Umbilical cord (tissue), 1 donor: ENCODE measurements at regions not wholly inside any gene's neighbourhood (a gene's known extent, or its start where the extent isn't known, plus 50 kb on each side); places are given as distances from the start of the nearest gene placed in this dataset.
A peak's percentile ranks its signal among the peaks of the same experiment; 100 is the strongest.

Experiments
- DNase-seq: peaks from one replicate; pipeline ENCODE4 v3.0.0-alpha.2; 2015; ENCODE audit warnings: low spot score

GRCh38 chrX:20382518-20383297, 116.0 kb upstream of the RPS6KA3 start:
- DNase-seq = no peak

GRCh38 chrX:20382082-20382481, 115.4 kb upstream of the RPS6KA3 start:
- DNase-seq = no peak

- no peak for DNase-seq
Observed at GRCh38 chrX:20378233-20378920, 111.7 kb upstream of the RPS6KA3 start.

GRCh38 chrX:20374900-20375438, 108.3 kb upstream of the RPS6KA3 start:
- DNase-seq = peak; percentile 55

GRCh38 chrX:20374450-20374849, 107.7 kb upstream of the RPS6KA3 start:
- DNase-seq = no peak

GRCh38 chrX:20373063-20373462, 106.4 kb upstream of the RPS6KA3 start:
- no peak for DNase-seq

- DNase-seq = no peak
Observed at GRCh38 chrX:20372533-20372932, 105.8 kb upstream of the RPS6KA3 start.

- DNase-seq = no peak
Observed at GRCh38 chrX:20369468-20369867, 102.8 kb upstream of the RPS6KA3 start.

- DNase-seq = no peak
Observed at GRCh38 chrX:20364238-20364637, 97.5 kb upstream of the RPS6KA3 start.

GRCh38 chrX:20363275-20363674, 96.6 kb upstream of the RPS6KA3 start:
- no peak for DNase-seq

GRCh38 chrX:20362268-20363267, 95.9 kb upstream of the RPS6KA3 start:
- peak; percentile 49 for DNase-seq

- DNase-seq = peak; percentile 83
Observed at GRCh38 chrX:20361890-20362262, 95.2 kb upstream of the RPS6KA3 start.

- no peak for DNase-seq
Observed at GRCh38 chrX:20361081-20361889, 94.6 kb upstream of the RPS6KA3 start.

GRCh38 chrX:20355187-20355586, 88.5 kb upstream of the RPS6KA3 start:
- no peak for DNase-seq

- no peak for DNase-seq
Observed at GRCh38 chrX:20354505-20354904, 87.8 kb upstream of the RPS6KA3 start.

GRCh38 chrX:20352935-20353336, 86.2 kb upstream of the RPS6KA3 start:
- no peak for DNase-seq

- DNase-seq = no peak
Observed at GRCh38 chrX:20352504-20352903, 85.8 kb upstream of the RPS6KA3 start.

GRCh38 chrX:20350596-20350995, 83.9 kb upstream of the RPS6KA3 start:
- DNase-seq = no peak

GRCh38 chrX:20348139-20348538, 81.4 kb upstream of the RPS6KA3 start:
- no peak for DNase-seq

- peak; percentile 69 for DNase-seq
Observed at GRCh38 chrX:20347481-20347880, 80.8 kb upstream of the RPS6KA3 start.

GRCh38 chrX:20333672-20334071, 67.0 kb upstream of the RPS6KA3 start:
- no peak for DNase-seq
